ENCODE measurements at regions not wholly inside any gene's neighbourhood (a gene's known extent, or its start where the extent isn't known, plus 50 kb on each side); places are given as distances from the start of the nearest gene placed in this dataset.

GRCh38 chr3:139870000-139870675, 64.8 kb upstream of the CLSTN2 start:
- no peak for ATAC-seq

GRCh38 chr3:139868773-139869172, 66.2 kb upstream of the CLSTN2 start:
- ATAC-seq = no peak

GRCh38 chr3:139848660-139849059, 86.3 kb upstream of the CLSTN2 start:
- no peak for ATAC-seq

- no peak for ATAC-seq
Measured at GRCh38 chr3:139846729-139847128, 88.3 kb upstream of the CLSTN2 start.

GRCh38 chr3:139839659-139840058, 95.3 kb upstream of the CLSTN2 start:
- no peak for ATAC-seq

- no peak for ATAC-seq
Measured at GRCh38 chr3:139839014-139839413, 96.0 kb upstream of the CLSTN2 start.

GRCh38 chr3:139838269-139838957, 96.6 kb upstream of the CLSTN2 start:
- ATAC-seq = no peak

GRCh38 chr3:139836698-139837464, 98.1 kb upstream of the CLSTN2 start:
- ATAC-seq = no peak

- no peak for ATAC-seq
Measured at GRCh38 chr3:139835830-139836683, 98.9 kb upstream of the CLSTN2 start.

GRCh38 chr3:139832998-139833397, 102.0 kb upstream of the CLSTN2 start:
- no peak for ATAC-seq

GRCh38 chr3:139830817-139831216, 104.2 kb upstream of the CLSTN2 start:
- no peak for ATAC-seq

GRCh38 chr3:139827833-139828232, 107.2 kb upstream of the CLSTN2 start:
- no peak for ATAC-seq

GRCh38 chr3:139824864-139825263, 110.1 kb upstream of the CLSTN2 start:
- ATAC-seq = no peak

GRCh38 chr3:139814646-139815045, 120.3 kb upstream of the CLSTN2 start:
- no peak for ATAC-seq

GRCh38 chr3:139811331-139811730, 123.7 kb upstream of the CLSTN2 start:
- ATAC-seq = no peak

GRCh38 chr3:139808201-139808600, 126.8 kb upstream of the CLSTN2 start:
- ATAC-seq = no peak

- no peak for ATAC-seq
Measured at GRCh38 chr3:139803294-139803693, 125.5 kb upstream of the NMNAT3 start.

- no peak for ATAC-seq
Measured at GRCh38 chr3:139797724-139798343, 120.1 kb upstream of the NMNAT3 start.

GRCh38 chr3:139794469-139795265, 116.9 kb upstream of the NMNAT3 start:
- peak; percentile 35 for ATAC-seq

GRCh38 chr3:139793408-139793807, 115.6 kb upstream of the NMNAT3 start:
- no peak for ATAC-seq

GRCh38 chr3:139780593-139780992, 102.8 kb upstream of the NMNAT3 start:
- no peak for ATAC-seq
